ENCODE measurements at regions not wholly inside any gene's neighbourhood (a gene's known extent, or its start where the extent isn't known, plus 50 kb on each side); places are given as distances from the start of the nearest gene placed in this dataset.

DNA sequence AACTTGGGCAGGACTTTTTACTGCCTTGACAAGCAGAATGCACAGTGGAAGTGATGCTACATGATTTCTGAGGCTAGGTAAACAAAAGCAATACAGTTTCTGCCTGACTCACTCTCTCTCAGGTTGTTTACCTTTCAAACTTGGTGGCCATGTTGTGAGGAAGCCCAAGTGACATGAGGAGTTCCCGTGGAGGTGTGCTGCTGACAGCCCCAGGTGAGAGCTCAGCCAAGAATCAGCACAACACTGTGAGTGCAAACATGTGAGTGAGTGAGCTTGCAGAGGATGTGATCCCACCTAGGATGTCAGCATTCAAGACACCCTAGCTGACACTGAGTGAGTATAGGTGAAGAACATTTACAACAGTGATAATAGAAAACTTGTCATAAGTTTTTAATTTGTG, 71.1 kb upstream of the IFNAR2 start:
- no peak overlapping the region for H3K4me3 ChIP-seq (ENCODE audit: low read length)
- H3K18ac ChIP-seq (ENCODE audit: low read length), result no peak overlapping the region
- WGBS (ENCODE audit: extremely low coverage, insufficient coverage, low lambda C conversion rate), result no CpG with 5 or more reads among the region's 1 CpG
- no peak overlapping the region for H2BK120ac ChIP-seq (ENCODE audit: low read depth, low read length)
- H3K4me1 ChIP-seq (ENCODE audit: control insufficient read depth, low read depth, low read length), result no peaks in the 10 kb centered on the region
- no peak overlapping the region for H4K8ac ChIP-seq (ENCODE audit: low read depth, low read length)
- H2BK15ac ChIP-seq (replicated peaks; ENCODE audit: low read depth), result no peak overlapping the region
- no peaks in the 10 kb centered on the region for H3K79me1 ChIP-seq (ENCODE audit: low read length)
- no peaks in the 10 kb centered on the region for H3K79me2 ChIP-seq (ENCODE audit: control insufficient read depth, insufficient read depth, low read length)
- no peak overlapping the region for H4K5ac ChIP-seq (ENCODE audit: low read length)
- DNase-seq, result no peak
- no peak overlapping the region for H3K23ac ChIP-seq (ENCODE audit: low read length)
- H3K4ac ChIP-seq (ENCODE audit: low read depth, low read length), result no peak overlapping the region
- no peak overlapping the region for H3K56ac ChIP-seq (ENCODE audit: low read length)
- H3K27ac ChIP-seq (ENCODE audit: low read depth, low read length), result no peak overlapping the region
- H3K27me3 ChIP-seq (ENCODE audit: insufficient read depth, low read length, poor library complexity), result no peaks in the 10 kb centered on the region
- H3K36me3 ChIP-seq (ENCODE audit: control insufficient read depth, insufficient read depth, low read length), result no peaks in the 10 kb centered on the region
- no peak overlapping the region for H2AK5ac ChIP-seq (ENCODE audit: low read length)
- H3K4me2 ChIP-seq (ENCODE audit: low read length), result no peak overlapping the region
- H3K9ac ChIP-seq (ENCODE audit: low read length), result no peak overlapping the region
- no peak overlapping the region for H2BK5ac ChIP-seq (ENCODE audit: low read length)

DNA sequence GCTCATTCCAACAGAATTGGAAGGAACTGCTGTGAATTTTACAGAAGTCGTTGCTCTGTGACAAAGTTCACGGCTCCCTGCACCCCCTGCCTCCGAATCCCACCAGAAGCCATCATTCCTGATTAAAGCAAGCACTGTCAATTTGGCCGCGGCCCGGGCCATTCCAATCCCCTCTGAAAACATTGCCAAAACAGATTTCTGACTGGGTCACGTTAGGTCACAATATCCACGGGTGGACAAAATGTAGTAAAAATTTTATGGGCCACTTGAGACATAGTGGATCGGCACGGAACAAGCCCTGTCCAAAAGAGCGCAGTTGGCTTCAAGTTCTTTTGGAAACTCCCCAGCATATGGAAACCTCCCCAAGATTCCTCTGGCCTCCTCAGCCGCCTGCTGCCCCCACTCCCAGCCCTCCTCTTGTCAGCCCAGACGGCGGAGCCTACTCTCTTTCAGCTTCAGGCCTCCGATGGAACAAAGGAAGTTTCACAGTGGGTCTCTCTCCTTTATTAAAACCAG, 67.2 kb upstream of the IFNAR2 start:
- no CpG with 5 or more reads among the region's 15 CpGs for WGBS (ENCODE audit: extremely low coverage, insufficient coverage, low lambda C conversion rate)
- Histone ChIP-seq H2AK5ac (ENCODE audit: low read length) (no peak overlapping the region), H2BK15ac (replicated peaks; ENCODE audit: low read depth) (no peak overlapping the region), H3K79me2 (ENCODE audit: control insufficient read depth, insufficient read depth, low read length) (no peaks in the 10 kb centered on the region), H3K27ac (ENCODE audit: low read depth, low read length) (no peak overlapping the region), H3K9ac (ENCODE audit: low read length) (no peak overlapping the region), H4K8ac (ENCODE audit: low read depth, low read length) (no peak overlapping the region), H3K4me1 (ENCODE audit: control insufficient read depth, low read depth, low read length) (no peaks in the 10 kb centered on the region), H3K4me3 (ENCODE audit: low read length) (no peak overlapping the region), H3K56ac (ENCODE audit: low read length) (no peak overlapping the region), H3K4me2 (ENCODE audit: low read length) (no peak overlapping the region), H2BK5ac (ENCODE audit: low read length) (no peak overlapping the region), H3K4ac (ENCODE audit: low read depth, low read length) (no peak overlapping the region), H3K18ac (ENCODE audit: low read length) (no peak overlapping the region), H3K23ac (ENCODE audit: low read length) (no peak overlapping the region), H3K79me1 (ENCODE audit: low read length) (no peaks in the 10 kb centered on the region), H4K5ac (ENCODE audit: low read length) (no peak overlapping the region), H3K36me3 (ENCODE audit: control insufficient read depth, insufficient read depth, low read length) (no peaks in the 10 kb centered on the region), H2BK120ac (ENCODE audit: low read depth, low read length) (no peak overlapping the region), H3K27me3 (ENCODE audit: insufficient read depth, low read length, poor library complexity) (no peaks in the 10 kb centered on the region)
- no peak for DNase-seq

DNA sequence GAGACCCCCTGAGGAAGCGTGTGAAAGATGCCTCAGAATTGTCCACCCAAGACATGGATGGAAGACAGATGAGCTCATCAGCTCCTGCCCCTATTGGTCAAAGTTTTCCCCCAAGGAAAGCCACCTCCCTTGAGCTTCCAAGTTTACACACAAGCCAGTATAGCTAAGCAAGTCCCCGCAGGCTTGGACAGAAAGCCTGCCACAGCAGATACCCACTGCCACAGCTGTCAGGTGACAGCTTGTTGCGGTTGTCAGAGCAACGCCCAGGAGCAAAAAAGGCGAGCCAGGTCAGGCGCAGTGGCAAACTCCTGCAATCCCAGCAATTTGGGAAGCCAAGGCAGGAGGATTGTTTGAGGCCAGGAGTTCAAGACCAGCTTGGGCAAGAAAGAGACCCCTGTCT, 60.9 kb upstream of the IFNAR2 start:
- H3K18ac ChIP-seq (ENCODE audit: low read length), result no peak overlapping the region
- DNase-seq, result no peak
- WGBS (ENCODE audit: extremely low coverage, insufficient coverage, low lambda C conversion rate), result no CpG with 5 or more reads among the region's 6 CpGs

DNA sequence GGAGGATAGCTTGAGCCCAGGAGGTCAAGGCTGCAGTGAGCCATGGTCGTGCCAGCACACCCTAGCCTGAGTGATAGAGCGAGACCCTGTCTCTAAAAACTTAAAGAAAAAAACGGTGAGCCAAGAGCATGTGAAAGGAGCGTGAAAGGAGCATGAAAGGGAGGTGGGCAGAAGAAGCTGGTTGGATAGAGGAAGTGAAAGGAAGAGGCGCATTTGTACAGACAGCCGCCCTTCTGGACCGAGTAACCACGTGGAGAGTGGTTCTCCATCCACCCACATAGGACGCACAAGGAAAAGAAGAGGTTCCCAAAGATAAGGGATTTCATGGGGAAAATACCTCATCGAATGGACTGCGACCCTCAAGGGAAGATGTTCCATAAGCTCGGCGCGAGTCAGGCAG, 60.4 kb upstream of the IFNAR2 start:
- H2BK5ac ChIP-seq (ENCODE audit: low read length), result no peak overlapping the region
- no peak for DNase-seq
- no peak overlapping the region for H2AK5ac ChIP-seq (ENCODE audit: low read length)
- H3K4ac ChIP-seq (ENCODE audit: low read depth, low read length), result no peak overlapping the region
- H4K5ac ChIP-seq (ENCODE audit: low read length), result no peak overlapping the region
- H3K27me3 ChIP-seq (ENCODE audit: insufficient read depth, low read length, poor library complexity), result no peaks in the 10 kb centered on the region
- WGBS (ENCODE audit: extremely low coverage, insufficient coverage, low lambda C conversion rate), result no CpG with 5 or more reads among the region's 14 CpGs
- H2BK15ac ChIP-seq (replicated peaks; ENCODE audit: low read depth), result no peak overlapping the region
- H3K9ac ChIP-seq (ENCODE audit: low read length), result no peak overlapping the region
- H3K4me2 ChIP-seq (ENCODE audit: low read length), result no peak overlapping the region
- no peaks in the 10 kb centered on the region for H3K79me1 ChIP-seq (ENCODE audit: low read length)
- no peaks in the 10 kb centered on the region for H3K4me1 ChIP-seq (ENCODE audit: control insufficient read depth, low read depth, low read length)
- H3K79me2 ChIP-seq (ENCODE audit: control insufficient read depth, insufficient read depth, low read length), result no peaks in the 10 kb centered on the region
- no peak overlapping the region for H3K27ac ChIP-seq (ENCODE audit: low read depth, low read length)
- no peak overlapping the region for H2BK120ac ChIP-seq (ENCODE audit: low read depth, low read length)
- no peak overlapping the region for H3K23ac ChIP-seq (ENCODE audit: low read length)
- H4K8ac ChIP-seq (ENCODE audit: low read depth, low read length), result no peak overlapping the region
- no peaks in the 10 kb centered on the region for H3K36me3 ChIP-seq (ENCODE audit: control insufficient read depth, insufficient read depth, low read length)
- no peak overlapping the region for H3K56ac ChIP-seq (ENCODE audit: low read length)
- H3K4me3 ChIP-seq (ENCODE audit: low read length), result no peak overlapping the region
- no peak overlapping the region for H3K18ac ChIP-seq (ENCODE audit: low read length)

More for the DNA sequence above, 60.9 kb upstream of the IFNAR2 start:
- H3K36me3 ChIP-seq (ENCODE audit: control insufficient read depth, insufficient read depth, low read length), result no peaks in the 10 kb centered on the region
- no peaks in the 10 kb centered on the region for H3K79me1 ChIP-seq (ENCODE audit: low read length)
- H3K4me1 ChIP-seq (ENCODE audit: control insufficient read depth, low read depth, low read length), result no peaks in the 10 kb centered on the region
- no peak overlapping the region for H2BK15ac ChIP-seq (replicated peaks; ENCODE audit: low read depth)
- no peak overlapping the region for H3K23ac ChIP-seq (ENCODE audit: low read length)
- no peak overlapping the region for H4K5ac ChIP-seq (ENCODE audit: low read length)
- no peak overlapping the region for H3K27ac ChIP-seq (ENCODE audit: low read depth, low read length)
- H3K4ac ChIP-seq (ENCODE audit: low read depth, low read length), result no peak overlapping the region
- H3K4me3 ChIP-seq (ENCODE audit: low read length), result no peak overlapping the region
- no peak overlapping the region for H3K56ac ChIP-seq (ENCODE audit: low read length)
- no peak overlapping the region for H3K4me2 ChIP-seq (ENCODE audit: low read length)
- no peak overlapping the region for H2BK120ac ChIP-seq (ENCODE audit: low read depth, low read length)
- H3K9ac ChIP-seq (ENCODE audit: low read length), result no peak overlapping the region
- H4K8ac ChIP-seq (ENCODE audit: low read depth, low read length), result no peak overlapping the region
- no peak overlapping the region for H2AK5ac ChIP-seq (ENCODE audit: low read length)
- no peak overlapping the region for H2BK5ac ChIP-seq (ENCODE audit: low read length)
- H3K27me3 ChIP-seq (ENCODE audit: insufficient read depth, low read length, poor library complexity), result no peaks in the 10 kb centered on the region
- H3K79me2 ChIP-seq (ENCODE audit: control insufficient read depth, insufficient read depth, low read length), result no peaks in the 10 kb centered on the region

DNA sequence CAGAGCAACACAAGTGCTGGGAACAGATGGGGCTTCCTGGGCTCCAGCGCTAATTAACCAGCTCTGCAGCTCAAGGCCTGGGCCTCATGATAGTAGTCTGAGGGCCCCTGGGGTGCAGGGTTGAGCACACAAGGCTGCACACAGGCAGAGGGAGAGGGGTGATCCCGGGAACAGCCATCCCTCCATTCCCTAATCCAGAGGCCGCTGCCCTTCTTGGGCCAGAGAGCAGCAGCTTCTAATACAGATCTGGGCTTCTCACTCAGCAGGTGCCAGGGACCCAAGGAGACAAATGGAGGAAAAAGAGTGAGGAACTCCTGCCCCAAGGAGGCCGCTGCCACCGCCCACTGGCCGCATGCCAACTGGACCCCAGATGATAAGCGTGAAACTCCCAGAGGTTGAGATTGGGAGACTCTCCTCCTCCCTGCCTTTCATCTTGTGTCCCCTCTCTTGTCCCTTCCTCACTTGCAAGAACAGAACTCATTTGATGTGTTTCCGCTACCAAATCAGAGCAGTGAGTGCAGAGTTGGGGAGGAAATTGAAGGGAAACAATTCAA, 58.0 kb upstream of the IFNAR2 start:
- no CpG with 5 or more reads among the region's 8 CpGs for WGBS (ENCODE audit: extremely low coverage, insufficient coverage, low lambda C conversion rate)

DNA sequence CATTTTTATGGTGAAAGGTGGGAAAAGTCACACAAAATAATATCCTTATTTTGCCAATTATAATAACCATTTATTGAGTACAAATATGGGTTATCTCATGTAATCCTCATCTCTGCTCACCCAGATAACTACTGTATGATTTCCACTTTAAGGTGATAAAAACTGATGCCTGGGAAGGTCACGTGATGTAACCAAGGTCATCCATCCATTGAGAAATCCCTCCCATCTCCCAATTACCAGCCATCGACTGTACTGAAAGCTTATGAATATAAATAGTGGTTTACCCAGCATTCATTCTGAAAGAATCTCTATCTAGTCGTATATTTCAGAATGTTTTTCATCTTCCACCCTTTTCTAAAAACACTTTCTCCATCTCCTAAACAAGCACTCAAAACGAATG, 55.0 kb upstream of the IFNAR2 start:
- no peak overlapping the region for H2BK15ac ChIP-seq (replicated peaks; ENCODE audit: low read depth)
- no peak overlapping the region for H2BK5ac ChIP-seq (ENCODE audit: low read length)
- H3K23ac ChIP-seq (ENCODE audit: low read length), result no peak overlapping the region
- H3K56ac ChIP-seq (ENCODE audit: low read length), result no peak overlapping the region
- no peak for DNase-seq
- H2AK5ac ChIP-seq (ENCODE audit: low read length), result no peak overlapping the region
- 100% methylated on average over 1 of the region's 4 CpGs for WGBS (ENCODE audit: extremely low coverage, insufficient coverage, low lambda C conversion rate)
- no peaks in the 10 kb centered on the region for H3K4me1 ChIP-seq (ENCODE audit: control insufficient read depth, low read depth, low read length)
- no peaks in the 10 kb centered on the region for H3K27me3 ChIP-seq (ENCODE audit: insufficient read depth, low read length, poor library complexity)
- H3K18ac ChIP-seq (ENCODE audit: low read length), result no peak overlapping the region
- no peak overlapping the region for H4K5ac ChIP-seq (ENCODE audit: low read length)
- no peak overlapping the region for H3K4ac ChIP-seq (ENCODE audit: low read depth, low read length)
- H3K4me3 ChIP-seq (ENCODE audit: low read length), result no peak overlapping the region
- H3K9ac ChIP-seq (ENCODE audit: low read length), result no peak overlapping the region
- H3K27ac ChIP-seq (ENCODE audit: low read depth, low read length), result no peak overlapping the region
- H3K79me1 ChIP-seq (ENCODE audit: low read length), result no peaks in the 10 kb centered on the region
- no peak overlapping the region for H2BK120ac ChIP-seq (ENCODE audit: low read depth, low read length)
- no peaks in the 10 kb centered on the region for H3K36me3 ChIP-seq (ENCODE audit: control insufficient read depth, insufficient read depth, low read length)
- no peak overlapping the region for H4K8ac ChIP-seq (ENCODE audit: low read depth, low read length)
- H3K4me2 ChIP-seq (ENCODE audit: low read length), result no peak overlapping the region
- H3K79me2 ChIP-seq (ENCODE audit: control insufficient read depth, insufficient read depth, low read length), result no peaks in the 10 kb centered on the region

More for the DNA sequence above, 58.0 kb upstream of the IFNAR2 start:
- Histone ChIP-seq H3K27ac (ENCODE audit: low read depth, low read length) (no peak overlapping the region), H3K9ac (ENCODE audit: low read length) (no peak overlapping the region), H3K4me2 (ENCODE audit: low read length) (no peak overlapping the region), H3K27me3 (ENCODE audit: insufficient read depth, low read length, poor library complexity) (no peaks in the 10 kb centered on the region), H2BK15ac (replicated peaks; ENCODE audit: low read depth) (no peak overlapping the region), H3K4me1 (ENCODE audit: control insufficient read depth, low read depth, low read length) (no peaks in the 10 kb centered on the region), H3K4me3 (ENCODE audit: low read length) (no peak overlapping the region), H2BK5ac (ENCODE audit: low read length) (no peak overlapping the region), H4K8ac (ENCODE audit: low read depth, low read length) (no peak overlapping the region), H3K18ac (ENCODE audit: low read length) (no peak overlapping the region), H3K36me3 (ENCODE audit: control insufficient read depth, insufficient read depth, low read length) (no peaks in the 10 kb centered on the region), H2BK120ac (ENCODE audit: low read depth, low read length) (no peak overlapping the region), H3K4ac (ENCODE audit: low read depth, low read length) (no peak overlapping the region), H3K56ac (ENCODE audit: low read length) (no peak overlapping the region), H4K5ac (ENCODE audit: low read length) (no peak overlapping the region), H3K79me1 (ENCODE audit: low read length) (no peaks in the 10 kb centered on the region), H3K23ac (ENCODE audit: low read length) (no peak overlapping the region), H2AK5ac (ENCODE audit: low read length) (no peak overlapping the region), H3K79me2 (ENCODE audit: control insufficient read depth, insufficient read depth, low read length) (no peaks in the 10 kb centered on the region)
- DNase-seq, result no peak
